ENCODE measurements at regions not wholly inside any gene's neighbourhood (a gene's known extent, or its start where the extent isn't known, plus 50 kb on each side); places are given as distances from the start of the nearest gene placed in this dataset.

GRCh38 chr12:93203361-93203760 is 174.4 kb upstream of the NUDT4 start:
- no peaks in the 10 kb centered on the region for H3K9me2 ChIP-seq (ENCODE audit: insufficient read depth)
- in situ Hi-C loops (cut with MboI), result no loop called here
- no peak overlapping the region for H3K4me2 ChIP-seq (ENCODE audit: unreplicated experiment)

GRCh38 chr12:93204896-93205295 is 172.8 kb upstream of the NUDT4 start:
- Histone ChIP-seq H3K9ac (no peak overlapping the region), H3K36me3 (ENCODE audit: low read depth) (no peaks in the 10 kb centered on the region), H3K4me1 (ENCODE audit: insufficient read depth) (no peaks in the 10 kb centered on the region), H4K20me1 (ENCODE audit: insufficient read depth) (no peaks in the 10 kb centered on the region), H3K9me2 (ENCODE audit: insufficient read depth) (no peaks in the 10 kb centered on the region), H3K4me3 (no peak overlapping the region), H2AFZ (no peak overlapping the region), H3F3A (ENCODE audit: insufficient read depth) (no peaks in the 10 kb centered on the region), H3K9me3 (ENCODE audit: low read depth) (no peaks in the 10 kb centered on the region), H3K27me3 (replicated peaks; ENCODE audit: insufficient read depth) (no peaks in the 10 kb centered on the region), H3K4me2 (ENCODE audit: unreplicated experiment) (no peak overlapping the region), H3K27ac (no peak overlapping the region), H3K79me2 (ENCODE audit: insufficient read depth) (no peaks in the 10 kb centered on the region)
- TF ChIP-seq EZH2 (IDR thresholded peaks at IDR 0.05; ENCODE audit: insufficient read depth, poor library complexity, severe bottlenecking) (no peak), EZH2phosphoT487 (IDR thresholded peaks at IDR 0.05; ENCODE audit: insufficient read depth, low read depth) (no peak)
- in situ Hi-C loops (cut with MboI), result no loop called here
- WGBS, 2 experiments (ENCODE audit: low coverage in 1 of 2, low lambda C conversion rate in 2 of 2, missing lambda C conversion rate in 2 of 2), result 88 to 90% methylated on average over 4 of the region's 4 CpGs
- DNase-seq, result no peak

More at GRCh38 chr12:93203361-93203760, 174.4 kb upstream of the NUDT4 start:
- Histone ChIP-seq H2AFZ (no peak overlapping the region), H3K79me2 (ENCODE audit: insufficient read depth) (no peaks in the 10 kb centered on the region), H4K20me1 (ENCODE audit: insufficient read depth) (no peaks in the 10 kb centered on the region), H3F3A (ENCODE audit: insufficient read depth) (peaks cover 3% of the 10 kb centered on the region; the same call in 1 of the 2 replicates), H3K4me1 (ENCODE audit: insufficient read depth) (peaks cover 8% of the 10 kb centered on the region), H3K36me3 (ENCODE audit: low read depth) (no peaks in the 10 kb centered on the region), H3K9me3 (ENCODE audit: low read depth) (no peaks in the 10 kb centered on the region), H3K4me3 (no peak overlapping the region), H3K9ac (no peak overlapping the region), H3K27ac (no peak overlapping the region), H3K27me3 (replicated peaks; ENCODE audit: insufficient read depth) (no peaks in the 10 kb centered on the region)
- TF ChIP-seq EZH2 (IDR thresholded peaks at IDR 0.05; ENCODE audit: insufficient read depth, poor library complexity, severe bottlenecking), result no peak
- TF ChIP-seq EZH2phosphoT487 (IDR thresholded peaks at IDR 0.05; ENCODE audit: insufficient read depth, low read depth), result no peak
- 80 to 82% methylated on average over 2 of the region's 2 CpGs for WGBS, 2 experiments (ENCODE audit: low coverage in 1 of 2, low lambda C conversion rate in 2 of 2, missing lambda C conversion rate in 2 of 2)
- no peak for DNase-seq

- 73 to 79% methylated on average over 3 of the region's 3 CpGs for WGBS, 2 experiments (ENCODE audit: low coverage in 1 of 2, low lambda C conversion rate in 2 of 2, missing lambda C conversion rate in 2 of 2)
- H3K9ac ChIP-seq, result no peak overlapping the region
- H3K9me3 ChIP-seq (ENCODE audit: low read depth), result no peaks in the 10 kb centered on the region
- no peaks in the 10 kb centered on the region for H4K20me1 ChIP-seq (ENCODE audit: insufficient read depth)
- no peaks in the 10 kb centered on the region for H3K4me1 ChIP-seq (ENCODE audit: insufficient read depth)
- no peaks in the 10 kb centered on the region for H3K27me3 ChIP-seq (replicated peaks; ENCODE audit: insufficient read depth)
- no peak overlapping the region for H2AFZ ChIP-seq
- TF ChIP-seq EZH2phosphoT487 (IDR thresholded peaks at IDR 0.05; ENCODE audit: insufficient read depth, low read depth) (no peak), EZH2 (IDR thresholded peaks at IDR 0.05; ENCODE audit: insufficient read depth, poor library complexity, severe bottlenecking) (no peak)
- no peaks in the 10 kb centered on the region for H3K79me2 ChIP-seq (ENCODE audit: insufficient read depth)
- DNase-seq, result no peak
- H3F3A ChIP-seq (ENCODE audit: insufficient read depth), result no peaks in the 10 kb centered on the region
- in situ Hi-C loops (cut with MboI), result no loop called here
- H3K27ac ChIP-seq, result no peak overlapping the region
- H3K36me3 ChIP-seq (ENCODE audit: low read depth), result no peaks in the 10 kb centered on the region
- no peak overlapping the region for H3K4me3 ChIP-seq
- H3K9me2 ChIP-seq (ENCODE audit: insufficient read depth), result no peaks in the 10 kb centered on the region
- H3K4me2 ChIP-seq (ENCODE audit: unreplicated experiment), result no peak overlapping the region
These were observed 172.4 kb upstream of the NUDT4 start for GRCh38 chr12:93205361-93205760.

GRCh38 chr12:93208011-93208410 is 169.7 kb upstream of the NUDT4 start:
- no peak overlapping the region for H3K4me2 ChIP-seq (ENCODE audit: unreplicated experiment)
- H4K20me1 ChIP-seq (ENCODE audit: insufficient read depth), result no peaks in the 10 kb centered on the region
- no peak overlapping the region for H3K27ac ChIP-seq
- no peak overlapping the region for H2AFZ ChIP-seq
- H3K79me2 ChIP-seq (ENCODE audit: insufficient read depth), result no peaks in the 10 kb centered on the region
- in situ Hi-C loops (cut with MboI), result no loop called here
- no peak for DNase-seq
- H3K27me3 ChIP-seq (replicated peaks; ENCODE audit: insufficient read depth), result no peaks in the 10 kb centered on the region
- H3K4me3 ChIP-seq, result no peak overlapping the region
- H3F3A ChIP-seq (ENCODE audit: insufficient read depth), result no peaks in the 10 kb centered on the region
- no peaks in the 10 kb centered on the region for H3K9me2 ChIP-seq (ENCODE audit: insufficient read depth)
- no peak overlapping the region for H3K9ac ChIP-seq
- no peaks in the 10 kb centered on the region for H3K4me1 ChIP-seq (ENCODE audit: insufficient read depth)
- H3K9me3 ChIP-seq (ENCODE audit: low read depth), result no peaks in the 10 kb centered on the region
- WGBS, 2 experiments (ENCODE audit: low coverage in 1 of 2, low lambda C conversion rate in 2 of 2, missing lambda C conversion rate in 2 of 2), result 92 to 96% methylated on average over 1 of the region's 1 CpG
- H3K36me3 ChIP-seq (ENCODE audit: low read depth), result no peaks in the 10 kb centered on the region
- TF ChIP-seq EZH2phosphoT487 (IDR thresholded peaks at IDR 0.05; ENCODE audit: insufficient read depth, low read depth) (no peak), EZH2 (IDR thresholded peaks at IDR 0.05; ENCODE audit: insufficient read depth, poor library complexity, severe bottlenecking) (no peak)
